Mammary epithelial cell (primary cell): ENCODE measurements at regions not wholly inside any gene's neighbourhood (a gene's known extent, or its start where the extent isn't known, plus 50 kb on each side); places are given as distances from the start of the nearest gene placed in this dataset.

Experiments used
- CTCF ChIP-seq, 2 donors: IDR thresholded peaks in 1 of 2; conservative IDR thresholded peaks in 1 of 2; 2 replicates each; pipeline ENCODE4 v1.5.1; 2011 to 2012; ENCODE audit warnings: inconsistent platforms in 2 of 2, low read length in 2 of 2, mild to moderate bottlenecking in 2 of 2, control low read depth in 1 of 2, low read depth in 1 of 2; ENCODE audit not compliant: insufficient read depth in 1 of 2; ENCODE audit errors: extremely low read depth in 1 of 2
- EZH2 ChIP-seq: IDR thresholded peaks from 2 replicates; pipeline ENCODE4 v1.6.1; 2012; ENCODE audit warnings: low read length, inconsistent platforms, borderline replicate concordance

GRCh38 chr1:182217967-182218366, 156.5 kb upstream of the ZNF648 start:
- TF ChIP-seq CTCF (conservative IDR thresholded peaks at IDR 0.05 in 1 of 2, IDR thresholded peaks at IDR 0.05 in 1 of 2; ENCODE audit: extremely low read depth in 1 of 2, insufficient read depth in 1 of 2, low read depth in 1 of 2, low read length in 2 of 2): no peak
- no peak for TF ChIP-seq EZH2
